Astrocyte of the hippocampus (primary cell): ENCODE measurements at regions not wholly inside any gene's neighbourhood (a gene's known extent, or its start where the extent isn't known, plus 50 kb on each side); places are given as distances from the start of the nearest gene placed in this dataset.
"Not testable (repeated sequence)": the region's sequence is repeated elsewhere in the genome, so short reads cannot be mapped to it uniquely, and the experiment has no call there.

Experiments used
- DNase-seq: peaks from one replicate; pipeline ENCODE4 v3.0.0; 2011; ENCODE audit warnings: low read depth, low spot score

DNA sequence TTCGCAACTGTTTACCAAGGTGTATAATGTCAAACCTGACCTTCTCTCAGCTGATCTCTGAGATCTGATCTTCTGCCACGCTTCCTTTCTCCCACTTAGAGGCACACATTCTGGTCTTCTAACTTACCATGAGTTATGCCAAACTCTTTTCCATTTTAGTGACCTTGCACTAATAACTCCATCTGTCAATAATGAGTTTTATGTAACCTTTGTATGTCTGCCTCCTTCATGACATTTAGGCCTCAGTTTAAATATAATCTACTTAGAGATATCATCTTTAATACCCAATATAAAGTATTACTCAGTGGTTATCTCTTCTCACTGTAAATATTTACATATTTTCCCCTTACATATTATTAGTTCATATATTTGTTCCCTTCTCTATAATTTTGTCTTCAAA lies 827.5 kb upstream of the PCDH20 start:
- DNase-seq, result no peak

DNA sequence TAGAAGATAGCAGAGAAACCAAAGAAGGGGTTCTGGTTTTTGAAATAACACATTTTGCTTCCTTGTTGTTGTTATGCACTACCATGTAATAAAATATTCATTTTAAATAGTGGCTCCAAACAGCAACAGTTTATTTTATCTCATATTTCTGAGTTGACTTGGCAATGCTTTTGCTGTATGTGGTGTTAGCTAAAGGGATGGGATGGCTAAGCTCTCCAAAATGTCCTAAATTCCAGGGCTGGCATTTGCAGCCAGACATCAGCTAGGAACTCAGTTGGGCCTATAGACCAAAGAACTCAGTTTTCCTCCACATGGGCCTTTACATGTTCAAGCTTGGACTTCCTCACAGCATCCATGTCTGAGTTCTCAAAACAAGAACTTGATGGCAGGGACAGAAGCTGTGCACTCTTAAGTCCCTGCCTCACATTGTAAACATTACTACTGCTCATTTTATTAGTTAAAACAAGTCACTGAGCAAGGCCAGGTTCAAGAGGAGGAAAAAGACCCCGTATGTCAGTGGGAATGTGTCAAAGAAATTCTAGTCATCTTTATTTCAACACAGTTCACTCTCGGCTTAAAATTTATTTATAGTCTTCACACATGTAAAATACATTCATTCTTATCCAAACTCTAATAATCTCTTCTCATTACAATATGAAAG lies 819.3 kb upstream of the PCDH20 start:
- DNase-seq, result no peak

DNA sequence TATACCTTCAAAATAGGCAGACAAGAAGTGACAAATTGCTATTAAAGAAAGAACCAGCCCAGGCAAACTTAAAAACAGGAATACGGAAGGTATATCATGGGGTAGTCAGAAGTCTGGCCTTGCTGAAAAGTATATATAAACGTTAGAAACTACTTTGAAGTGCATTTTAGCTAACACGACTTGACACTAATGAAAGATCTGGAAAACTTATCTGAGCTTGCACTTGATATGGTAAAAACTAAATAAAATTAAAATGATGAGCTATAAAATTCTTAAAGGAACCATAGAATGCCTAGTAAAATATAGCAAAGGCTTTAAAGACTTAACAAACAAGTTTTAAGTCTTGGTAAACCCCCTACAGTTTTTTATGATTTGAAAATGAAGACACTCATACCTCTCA lies 795.3 kb upstream of the PCDH20 start:
- DNase-seq, result no peak

DNA sequence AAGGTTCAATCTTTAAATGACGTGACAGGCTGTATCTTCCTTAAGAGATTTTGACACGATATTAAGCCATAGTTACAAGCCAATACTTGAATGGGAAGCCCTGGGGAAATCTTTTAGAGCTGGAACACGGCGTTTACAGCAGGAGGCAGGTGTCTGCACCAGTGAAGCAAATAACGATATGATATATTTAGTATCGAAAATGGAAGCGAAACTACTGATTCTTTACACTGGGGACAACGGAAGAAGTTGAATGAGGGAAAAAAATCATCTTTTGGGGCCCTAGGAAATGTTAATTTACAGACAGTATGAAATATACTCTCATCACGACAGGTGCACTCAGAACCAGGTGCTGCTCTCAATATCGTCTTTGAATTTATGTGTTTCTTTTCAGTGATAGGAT lies 793.9 kb upstream of the PCDH20 start:
- DNase-seq, result no peak

DNA sequence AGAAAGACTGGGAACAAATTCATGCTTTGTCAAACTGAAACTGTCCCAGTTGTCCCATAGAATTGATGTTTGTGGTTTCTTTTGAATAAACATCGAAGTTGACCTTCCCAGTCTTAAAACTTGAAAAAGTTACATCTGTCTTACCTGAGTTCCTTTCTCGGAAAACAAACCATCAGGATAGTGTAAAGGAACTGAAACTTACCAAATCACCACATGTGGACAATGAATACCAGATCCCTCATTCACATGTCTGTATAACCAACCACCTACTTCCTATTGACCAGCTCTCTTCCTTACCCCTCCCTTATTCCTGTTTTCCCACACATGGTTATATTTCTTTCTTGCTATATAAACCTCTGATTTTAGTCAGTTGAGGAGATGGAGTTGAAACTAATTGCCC lies 791.7 kb upstream of the PCDH20 start:
- no peak for DNase-seq

DNA sequence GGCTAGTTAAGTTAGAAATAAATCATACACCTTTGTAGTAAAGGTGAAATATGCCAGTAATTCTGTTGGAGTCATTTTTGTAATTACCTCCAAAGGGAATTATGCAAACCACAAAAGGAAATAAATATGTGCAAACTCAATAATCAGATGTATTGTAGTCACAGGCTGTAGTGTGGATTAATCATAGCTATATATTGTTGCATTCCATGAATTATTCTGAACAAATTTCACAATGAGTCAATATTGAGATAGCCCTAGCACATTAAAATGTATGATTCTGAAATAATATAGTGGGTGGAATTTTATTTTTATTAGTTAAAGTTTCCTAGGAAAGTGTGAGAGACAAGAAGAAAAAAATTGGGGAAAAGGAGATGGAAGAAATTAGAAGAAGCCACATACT lies 790.5 kb upstream of the PCDH20 start:
- no peak for DNase-seq

DNA sequence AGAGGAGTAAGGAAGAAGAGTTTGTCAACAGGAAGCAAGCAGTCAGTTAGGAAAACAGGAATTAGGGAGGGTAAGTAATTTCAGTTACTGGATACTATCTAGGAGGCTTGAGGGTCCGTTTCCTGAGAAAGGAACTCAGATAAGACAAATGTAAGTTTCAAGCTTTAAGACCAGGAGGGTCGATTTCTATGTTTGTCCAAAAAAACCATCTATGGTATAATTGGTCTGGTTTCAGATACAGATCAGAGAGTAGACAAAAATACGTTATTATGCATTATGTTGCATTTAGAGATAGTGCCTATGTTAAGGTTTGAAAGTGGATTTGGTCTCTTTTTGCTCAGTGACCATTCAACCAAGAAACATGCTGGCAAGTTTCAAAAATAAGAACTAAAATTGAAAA lies 789.6 kb upstream of the PCDH20 start:
- DNase-seq, result no peak

DNA sequence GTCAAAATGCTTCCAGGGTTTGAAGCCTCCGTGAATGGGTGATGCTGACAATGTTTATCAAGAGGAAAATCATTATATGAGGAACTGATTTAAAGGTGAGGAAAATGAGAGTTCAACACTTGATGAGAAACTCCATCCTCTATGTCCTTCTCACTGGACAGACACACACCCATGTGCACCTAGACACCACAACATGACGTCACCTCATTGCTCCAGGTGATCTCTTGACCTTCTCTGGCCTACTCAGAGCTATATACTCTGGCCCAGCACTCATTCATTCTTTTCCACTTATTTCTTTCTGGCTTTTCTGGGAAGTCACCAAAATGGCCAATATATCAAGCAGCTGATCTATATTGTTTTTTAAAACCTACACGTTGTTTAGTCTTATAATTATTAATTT lies 778.7 kb upstream of the PCDH20 start:
- no peak for DNase-seq

DNA sequence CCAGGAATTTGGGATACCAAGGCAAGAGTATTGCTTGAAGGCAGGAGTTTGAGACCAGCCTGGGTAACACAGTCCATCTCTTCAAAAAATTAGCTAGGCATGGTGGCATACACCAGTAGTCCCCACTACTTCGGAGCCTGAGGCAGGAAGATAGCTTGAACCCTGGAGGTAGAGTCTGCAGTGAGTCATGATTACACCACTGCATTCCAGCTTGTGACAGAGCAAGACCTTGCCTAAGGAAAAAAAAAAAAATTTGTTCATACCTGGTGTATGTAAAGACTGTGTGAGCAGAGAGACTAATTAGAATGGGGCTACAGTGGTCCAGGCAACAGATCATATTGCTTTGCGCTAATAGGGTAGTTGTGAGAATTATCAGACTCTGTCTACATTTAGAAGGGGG lies 778.3 kb upstream of the PCDH20 start:
- no peak for DNase-seq

DNA sequence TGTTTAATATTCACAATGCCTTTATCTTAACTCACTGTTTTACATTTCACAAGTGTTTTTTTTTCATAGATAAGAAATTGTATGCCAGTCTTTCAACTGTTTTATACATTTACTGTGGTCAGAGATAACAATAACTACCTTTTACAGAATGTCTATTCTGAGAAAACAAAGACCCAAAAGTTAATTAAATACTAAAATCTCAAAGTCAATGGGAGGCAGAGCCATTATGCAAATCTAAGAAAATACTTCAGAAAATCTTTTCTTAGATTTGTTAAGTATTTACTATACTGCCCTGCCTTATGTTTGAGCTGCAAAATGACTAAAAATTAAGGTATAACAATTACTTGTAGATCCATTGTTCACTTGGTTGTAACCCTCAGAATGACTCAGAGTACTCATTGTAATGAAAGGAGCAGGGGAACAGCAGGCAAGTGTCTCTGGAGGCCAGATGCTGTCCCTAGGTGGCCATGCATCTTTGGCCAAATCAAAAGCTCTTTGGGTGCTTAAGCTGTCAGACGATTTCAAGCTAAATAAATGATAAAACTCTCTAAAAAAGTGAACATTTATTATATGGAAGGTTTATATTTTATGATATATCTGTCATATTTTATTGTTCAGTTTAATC lies 770.1 kb upstream of the PCDH20 start:
- no peak for DNase-seq

DNA sequence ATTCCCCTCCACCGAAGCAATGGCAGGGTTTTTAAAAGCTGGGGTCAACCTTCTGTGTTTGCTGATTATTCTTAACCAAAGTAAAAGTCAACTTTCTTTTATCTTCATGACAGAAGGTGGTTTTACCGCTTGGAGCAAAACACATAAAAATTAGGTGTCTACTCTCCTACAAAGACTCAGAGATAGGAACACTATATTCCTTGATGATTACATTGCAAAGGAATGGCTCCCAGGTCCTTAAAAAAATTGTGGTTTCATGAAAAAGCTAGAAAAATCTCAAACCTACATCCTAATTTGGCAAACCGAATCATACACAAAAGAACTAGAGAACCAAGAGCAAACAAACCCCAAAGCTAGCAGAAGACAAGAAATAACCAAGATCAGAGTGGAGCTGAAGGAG lies 760.4 kb upstream of the PCDH20 start:
- DNase-seq, result peak; percentile 55

DNA sequence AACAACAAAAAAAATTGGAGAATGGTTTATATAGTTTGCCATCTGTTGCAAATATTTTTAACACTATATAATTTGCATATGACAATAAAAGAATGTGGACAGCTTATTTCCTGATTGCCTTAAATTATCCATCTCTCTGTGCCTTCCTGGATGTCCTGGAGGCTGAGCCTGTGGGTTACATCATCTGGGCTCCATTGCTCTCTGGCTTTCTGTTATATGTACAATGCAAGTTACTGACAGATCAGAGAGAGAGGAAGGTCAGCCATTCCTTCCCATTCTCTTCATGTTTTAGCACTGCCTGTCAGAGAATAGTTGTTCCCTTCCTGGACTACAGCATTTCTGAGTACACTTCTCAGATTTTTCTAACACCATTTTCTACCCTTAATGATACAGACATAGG lies 758.3 kb upstream of the PCDH20 start:
- DNase-seq, result no peak

DNA sequence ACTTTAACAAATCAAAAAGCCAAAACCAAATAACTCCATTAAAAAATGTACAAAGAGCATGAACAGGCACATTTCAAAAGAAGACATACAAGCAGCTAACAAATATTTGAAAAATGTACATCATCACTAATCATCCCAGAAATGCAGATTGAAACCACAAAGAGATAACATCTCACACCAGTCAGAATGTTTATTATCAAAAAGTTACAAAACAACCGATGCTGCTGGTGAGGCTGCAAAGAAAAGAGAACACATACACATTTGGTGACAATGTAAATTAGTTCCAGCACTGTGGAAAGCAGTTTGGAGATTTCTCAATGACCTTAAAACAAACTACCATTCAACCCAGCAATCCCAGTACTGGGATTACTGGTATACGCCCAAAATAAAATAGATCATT lies 756.0 kb upstream of the PCDH20 start:
- DNase-seq, result no peak

DNA sequence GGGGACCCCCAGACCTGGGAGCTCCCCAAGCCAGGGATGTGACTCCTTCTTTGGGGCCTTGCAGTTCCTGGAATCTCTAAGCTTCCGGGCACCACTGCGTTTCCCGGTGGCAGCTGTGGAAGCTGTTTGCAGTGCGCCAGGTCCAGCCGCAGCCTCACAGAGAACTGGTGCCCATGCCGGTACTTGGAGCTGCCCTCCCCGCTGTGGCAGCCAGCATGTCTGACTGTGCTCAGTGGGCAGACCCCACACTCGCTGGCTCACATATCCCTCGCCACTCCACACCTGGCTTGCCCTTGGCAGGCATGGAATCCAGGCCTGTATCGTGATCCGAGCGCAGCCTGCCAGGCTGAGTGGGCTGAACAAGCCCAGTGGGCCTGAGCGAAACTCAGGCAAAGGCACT lies 753.2 kb upstream of the PCDH20 start:
- no peak for DNase-seq

DNA sequence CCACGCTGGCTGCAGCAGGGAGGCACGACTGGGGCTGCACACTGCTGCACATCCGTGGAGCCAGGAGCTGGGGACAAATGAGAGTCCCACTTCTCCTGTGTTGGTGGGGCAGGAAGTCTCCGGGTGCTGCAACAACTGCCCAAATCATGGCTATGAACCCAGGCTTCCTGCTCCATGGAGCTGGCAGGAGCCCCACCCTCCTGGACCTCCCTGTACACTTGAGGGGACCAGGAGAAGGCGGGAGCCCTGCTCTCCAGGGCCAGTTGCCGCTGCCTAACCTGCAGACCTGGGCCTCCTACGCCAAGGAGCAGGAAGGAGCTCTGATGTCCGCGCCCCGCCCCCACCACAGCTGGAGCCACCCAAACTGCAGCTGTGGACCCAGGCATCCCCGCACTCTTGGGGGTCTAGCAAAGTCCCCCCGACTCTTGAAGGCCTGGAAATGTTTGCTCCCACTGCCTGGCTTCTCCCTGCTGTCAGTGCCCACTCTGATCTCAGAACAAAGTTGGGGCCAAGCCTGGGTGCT lies 752.1 kb upstream of the PCDH20 start:
- DNase-seq, result no peak

DNA sequence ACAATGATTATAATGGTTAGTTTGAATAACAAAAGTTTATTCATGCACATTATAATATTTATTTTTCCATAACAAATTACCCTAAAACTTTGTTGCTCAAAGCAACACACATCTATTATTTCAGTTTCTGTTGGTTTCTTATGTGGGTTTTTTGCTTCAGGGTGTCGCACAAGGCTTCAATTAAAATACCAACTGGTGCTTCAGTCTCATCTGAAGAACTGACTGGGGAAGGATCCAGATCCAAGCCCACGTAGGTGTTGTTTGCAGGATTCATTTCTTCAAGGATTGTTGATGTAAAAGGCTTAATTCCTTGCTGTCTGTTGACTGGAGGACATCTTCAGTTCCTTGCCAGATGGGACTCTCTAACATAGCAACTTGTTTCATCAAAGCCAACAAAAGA lies 747.2 kb upstream of the PCDH20 start:
- DNase-seq, result no peak

DNA sequence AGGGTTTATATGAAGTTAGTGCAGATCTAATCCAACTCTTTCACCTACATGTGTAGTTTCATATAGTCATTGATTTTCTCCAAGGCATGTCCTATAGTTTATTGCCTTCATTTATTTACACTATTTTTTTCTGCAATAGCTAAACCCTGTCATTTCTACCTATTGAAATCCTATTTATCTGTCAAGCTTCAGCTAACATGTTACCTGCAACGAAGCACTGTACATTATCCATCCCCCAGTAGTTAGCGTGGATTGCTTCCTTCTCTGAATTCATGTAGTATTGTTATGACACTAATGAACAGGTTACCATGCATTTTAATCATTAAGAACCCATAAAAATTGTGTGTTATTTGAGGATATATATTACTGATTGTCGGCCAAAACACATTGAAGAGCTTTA lies 742.9 kb upstream of the PCDH20 start:
- no peak for DNase-seq

DNA sequence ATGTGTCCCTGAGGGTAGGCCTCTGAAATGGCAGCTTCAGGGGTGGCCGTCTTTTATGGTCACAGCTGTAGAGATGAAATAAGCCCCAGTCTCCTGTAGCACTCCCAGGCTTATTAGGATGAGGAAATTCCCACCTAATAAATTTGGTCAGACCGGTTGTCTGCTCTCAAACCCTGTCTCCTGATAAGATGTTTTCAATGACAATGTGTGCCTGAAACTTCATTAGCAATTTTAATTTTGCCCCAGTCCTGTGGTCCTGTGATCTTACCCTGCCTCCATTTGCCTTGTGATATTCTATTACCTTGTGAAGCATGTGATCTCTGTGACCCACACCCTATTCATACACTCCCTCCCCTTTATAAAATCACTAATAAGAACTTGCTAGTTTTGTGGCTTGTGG lies 736.1 kb upstream of the PCDH20 start:
- DNase-seq, result not testable (repeated sequence)

DNA sequence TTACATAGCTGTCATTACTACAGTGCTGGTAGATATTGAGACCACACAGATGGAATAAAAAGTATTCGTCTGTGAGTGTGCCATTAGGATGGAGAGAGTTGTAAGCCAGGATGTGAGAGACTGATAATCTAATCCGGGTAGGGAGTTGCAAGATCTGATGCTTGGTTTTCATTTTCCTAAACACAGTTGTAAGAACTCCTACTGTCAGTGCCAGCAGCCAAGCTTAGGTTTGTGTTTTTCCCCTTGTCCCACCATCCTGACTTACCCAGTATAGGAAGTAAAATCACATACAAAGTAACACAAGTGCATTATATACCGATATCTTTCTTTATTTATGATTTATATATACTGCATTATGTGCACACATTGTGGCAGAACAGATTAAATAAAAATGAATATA lies 726.4 kb upstream of the PCDH20 start:
- DNase-seq, result no peak

DNA sequence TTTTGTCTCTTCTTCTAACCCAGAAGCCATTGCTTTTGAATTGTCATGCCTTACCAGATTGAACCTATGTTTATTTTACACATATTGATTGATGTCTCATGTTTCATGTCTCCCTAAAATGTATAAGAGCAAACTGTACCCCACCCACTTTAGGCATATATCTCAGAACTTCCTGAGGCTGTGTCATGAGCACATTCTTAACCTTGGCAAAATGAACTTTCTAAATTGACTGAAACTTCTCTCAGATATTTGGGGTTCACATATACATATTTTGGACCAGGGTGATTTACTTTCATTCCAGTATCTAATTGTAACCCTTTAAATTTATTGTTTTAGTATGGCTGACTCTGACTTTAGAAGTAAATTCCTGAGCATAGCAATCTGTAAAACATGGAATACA lies 723.9 kb upstream of the PCDH20 start:
- no peak for DNase-seq

DNA sequence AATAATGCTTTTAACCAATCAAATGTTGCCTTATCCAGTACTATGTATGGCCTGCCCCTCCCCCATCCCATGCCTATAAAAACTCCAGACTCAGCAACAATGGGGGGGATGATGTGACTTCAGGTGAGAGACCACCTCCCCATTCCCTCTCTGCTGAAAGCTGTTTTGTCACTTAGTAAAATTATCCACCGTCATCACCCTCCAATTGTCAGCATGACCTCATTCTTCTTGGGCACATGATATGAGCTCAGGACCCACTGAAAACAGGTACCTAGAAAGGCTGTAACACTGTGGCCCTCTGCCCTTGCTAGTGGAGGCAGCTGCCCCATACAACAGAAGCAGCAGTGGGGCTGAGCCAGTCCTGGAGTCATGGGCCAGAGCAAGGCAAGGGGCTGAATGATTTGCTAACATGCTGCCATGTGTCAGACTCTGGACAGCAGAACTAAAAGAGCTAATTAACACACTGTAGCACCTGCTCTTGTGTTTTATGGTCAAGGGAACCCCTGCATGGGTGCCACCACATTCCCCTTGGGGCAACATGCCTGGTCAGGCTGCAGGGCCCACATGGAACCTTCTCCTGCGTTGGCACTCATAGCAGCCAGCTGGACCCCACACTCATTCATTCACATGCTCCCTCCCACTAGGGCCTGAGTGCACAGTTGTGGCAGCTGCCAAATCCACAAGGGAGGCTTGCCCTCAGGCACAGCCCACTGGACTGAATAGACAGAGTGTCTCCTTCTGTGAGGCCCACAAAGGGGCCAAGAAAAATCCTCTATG lies 722.2 kb upstream of the PCDH20 start:
- no peak for DNase-seq

DNA sequence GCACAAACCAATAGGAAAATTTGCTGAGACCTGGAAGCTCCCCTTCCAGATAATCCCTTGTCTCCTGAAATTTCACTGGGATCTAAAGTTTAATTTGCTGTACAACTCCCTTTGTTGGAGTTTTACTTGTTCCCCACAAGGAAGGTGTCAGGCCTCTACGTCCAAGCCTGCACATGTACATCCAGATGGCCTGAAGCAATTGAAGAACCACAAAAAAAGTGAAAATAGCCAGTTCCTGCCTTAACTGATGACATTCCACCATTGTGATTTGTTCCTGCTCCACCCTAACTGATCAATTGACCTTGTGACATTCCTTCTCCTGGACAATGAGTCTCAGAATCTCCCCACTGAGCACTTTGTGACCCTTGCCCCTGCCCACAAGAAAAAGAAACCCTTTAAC lies 716.0 kb upstream of the PCDH20 start:
- no peak for DNase-seq
